Brain microvascular endothelial cell (primary cell): ENCODE measurements at regions not wholly inside any gene's neighbourhood (a gene's known extent, or its start where the extent isn't known, plus 50 kb on each side); places are given as distances from the start of the nearest gene placed in this dataset.

Source experiments
- DNase-seq: peaks from one replicate; pipeline ENCODE4 v3.0.0-alpha.2; 2020
- H3K27ac ChIP-seq: fragments of 250-450 bp; sonication (Bioruptor Pico); 2 replicates; pipeline ENCODE4 v1.5.1; 2020; ENCODE audit warnings: mild to moderate bottlenecking, moderate library complexity
- H3K27me3 ChIP-seq: fragments of 250-450 bp; sonication (Bioruptor Pico); replicated peaks from 2 replicates; pipeline ENCODE4 v1.5.1; 2020; ENCODE audit warnings: mild to moderate bottlenecking
- H3K36me3 ChIP-seq: fragments of 250-450 bp; sonication (Bioruptor Pico); replicated peaks from 2 replicates; pipeline ENCODE4 v1.5.1; 2020; ENCODE audit warnings: mild to moderate bottlenecking
- H3K4me3 ChIP-seq: 2 replicates; pipeline ENCODE4 v1.5.1; 2011; ENCODE audit warnings: low read depth, mild to moderate bottlenecking, control low read depth, low read length, moderate library complexity
- CTCF ChIP-seq: IDR thresholded peaks from 2 replicates; pipeline ENCODE4 v1.5.1; 2011; ENCODE audit warnings: low read depth, mild to moderate bottlenecking, moderate library complexity, low read length, control low read depth, inconsistent platforms; ENCODE audit errors: missing control alignments
- in situ Hi-C: cut with HindIII; loops from 2 replicates; pipeline ENCODE4 v1.10.0; 2017; ENCODE audit warnings: low sequenced_read_pairs, low pct_ligation_motif_present

- H3K27me3 ChIP-seq: no peaks in the 10 kb centered on the region
- in situ Hi-C loops: no loop called here
- H3K27ac ChIP-seq: no peak overlapping the region
- DNase-seq: no peak
- no peak for TF ChIP-seq CTCF
- no peaks in the 10 kb centered on the region for H3K36me3 ChIP-seq
- no peak overlapping the region for H3K4me3 ChIP-seq
These were observed 187.7 kb upstream of the DCN start for GRCh38 chr12:91370086-91370868.

- H3K27me3 ChIP-seq: no peaks in the 10 kb centered on the region
- H3K27ac ChIP-seq: no peak overlapping the region
- DNase-seq: no peak
- H3K36me3 ChIP-seq: no peaks in the 10 kb centered on the region
- no peak for TF ChIP-seq CTCF
- no peak overlapping the region for H3K4me3 ChIP-seq
- in situ Hi-C loops: no loop called here
These were observed 186.0 kb upstream of the DCN start for GRCh38 chr12:91368613-91369012.

GRCh38 chr12:91367234-91367849 lies 184.7 kb upstream of the DCN start:
- in situ Hi-C loops: no loop called here
- no peaks in the 10 kb centered on the region for H3K36me3 ChIP-seq
- H3K4me3 ChIP-seq: no peak overlapping the region
- no peaks in the 10 kb centered on the region for H3K27me3 ChIP-seq
- DNase-seq: peak; percentile 24
- no peak overlapping the region for H3K27ac ChIP-seq
- peak; percentile 54 for TF ChIP-seq CTCF

- Histone ChIP-seq H3K4me3 (no peak overlapping the region), H3K27me3 (no peaks in the 10 kb centered on the region), H3K27ac (no peak overlapping the region), H3K36me3 (no peaks in the 10 kb centered on the region)
- no peak for TF ChIP-seq CTCF
- DNase-seq: no peak
- in situ Hi-C loops: no loop called here
These were observed 182.0 kb upstream of the DCN start for GRCh38 chr12:91364471-91365184.

- Histone ChIP-seq H3K36me3 (no peaks in the 10 kb centered on the region), H3K27ac (no peak overlapping the region), H3K27me3 (no peaks in the 10 kb centered on the region), H3K4me3 (no peak overlapping the region)
- in situ Hi-C loops: no loop called here
- no peak for DNase-seq
- TF ChIP-seq CTCF: peak; percentile 47
These were observed 179.2 kb upstream of the DCN start for GRCh38 chr12:91361864-91362263.
